K562 (cell line): ENCODE measurements at regions not wholly inside any gene's neighbourhood (a gene's known extent, or its start where the extent isn't known, plus 50 kb on each side); places are given as distances from the start of the nearest gene placed in this dataset.
A peak's percentile ranks its signal among the peaks of the same experiment; 100 is the strongest.

Experiments
- ATAC-seq: fragments of 200-7000 bp; cut with Tn5 transposase; 3 replicates; pipeline ENCODE4 v1.9.1; 2020; ENCODE audit warnings: moderate library complexity
- BruUV-seq: library from RNA; stranded (reverse); fragments of 400-500 nt; replicated peaks from 2 replicates; lab custom pipeline; 2021; lab: Mats Ljungman, UMichigan
- CTCF ChIA-PET: fragments of 300-600 bp; formaldehyde crosslinking; extraction: SDS; loops from one replicate; lab custom pipeline; 2021; ENCODE audit warnings: low intra/inter-chr PET ratio; lab: Yijun Ruan, JAX
- POLR2A ChIA-PET: fragments of 300-600, 350-650 bp; sonication (Branson Sonifier 250); formaldehyde crosslinking; extraction: SDS; loops from one replicate; lab custom pipeline; 2021; ENCODE audit warnings: antibody characterized with exemption, inconsistent platforms; lab: Yijun Ruan, JAX
- DNase-seq, 4 experiments: peaks; one replicate each; pipeline versions ENCODE4 v3.0.0 to v3.0.0-alpha.2; 2011 to 2018; ENCODE audit warnings: low spot score in 3 of 4, mixed read lengths in 3 of 4; ENCODE audit errors: extremely low read depth in 1 of 4
- FAIRE-seq: peaks from 2 replicates; lab custom pipeline; 2011; peaks lifted over from hg19 to GRCh38; lab: Jason Lieb, UNC
- H2AFZ ChIP-seq: 2 replicates; pipeline ENCODE4 v1.6.0; 2011; ENCODE audit warnings: low read depth, low read length, control low read depth, inconsistent platforms
- H3K27ac ChIP-seq: fragments of 200-600 bp; 3 replicates; pipeline ENCODE4 v1.8.0; 2011; ENCODE audit warnings: low read depth, mild to moderate bottlenecking, control low read depth, inconsistent platforms, low read length, moderate library complexity, mixed read lengths; ENCODE audit errors: extremely low read depth
- H3K27me3 ChIP-seq, 2 experiments: fragments of 300-600 bp in 1 of 2; 2 replicates in 1 of 2; 3 replicates in 1 of 2; pipeline versions ENCODE4 v1.6.0 to v1.8.0; 2011; ENCODE audit warnings: inconsistent platforms in 2 of 2, low read length in 2 of 2, mild to moderate bottlenecking in 1 of 2, mixed read lengths in 1 of 2, moderate library complexity in 1 of 2; ENCODE audit not compliant: control insufficient read depth in 2 of 2, insufficient read depth in 2 of 2
- H3K36me3 ChIP-seq: fragments of 300-600 bp; 3 replicates; pipeline ENCODE4 v1.8.0; 2011; ENCODE audit warnings: mild to moderate bottlenecking, low read length, inconsistent platforms; ENCODE audit not compliant: control insufficient read depth, insufficient read depth
- H3K4me1 ChIP-seq, 2 experiments: fragments of 200-600 bp in 1 of 2; replicated peaks in 1 of 2; 2 replicates in 1 of 2; 3 replicates in 1 of 2; pipeline versions ENCODE4 v1.5.1 to v1.8.0; 2011; ENCODE audit warnings: inconsistent platforms in 2 of 2, low read length in 2 of 2, mild to moderate bottlenecking in 1 of 2, mixed read lengths in 1 of 2, moderate library complexity in 1 of 2; ENCODE audit not compliant: control insufficient read depth in 2 of 2, insufficient read depth in 2 of 2
- H3K4me2 ChIP-seq: 2 replicates; pipeline ENCODE4 v1.6.1; 2011; ENCODE audit warnings: low read length, control low read depth, inconsistent platforms, mixed read lengths; ENCODE audit not compliant: insufficient read depth
- H3K4me3 ChIP-seq: fragments of 200-600 bp; sonication (generic), shearing (Covaris generic); 2 replicates; pipeline ENCODE4 v1.5.1; 2016; ENCODE audit warnings: control low read depth, inconsistent platforms
- H3K79me2 ChIP-seq: fragments of 200-600 bp; 3 replicates; pipeline ENCODE4 v1.8.0; 2011; ENCODE audit warnings: low read length, inconsistent platforms; ENCODE audit not compliant: control insufficient read depth, insufficient read depth
- H3K9ac ChIP-seq, 2 experiments: 2 replicates each; pipeline versions ENCODE4 v1.6.0 to v1.6.1; 2011; ENCODE audit warnings: low read depth in 2 of 2, low read length in 2 of 2, control low read depth in 1 of 2, inconsistent platforms in 1 of 2, mild to moderate bottlenecking in 1 of 2, mixed read lengths in 1 of 2; ENCODE audit not compliant: insufficient read depth in 1 of 2
- H3K9me1 ChIP-seq: one replicate; pipeline ENCODE4 v1.6.0; 2011; ENCODE audit warnings: inconsistent platforms, mild to moderate bottlenecking, low read length, moderate library complexity; ENCODE audit not compliant: control insufficient read depth, insufficient read depth
- H3K9me3 ChIP-seq: replicated peaks from 2 replicates; pipeline ENCODE4 v1.5.1; 2011; ENCODE audit warnings: low read depth, low read length, inconsistent platforms; ENCODE audit not compliant: control insufficient read depth, insufficient read depth
- H4K20me1 ChIP-seq: replicated peaks from 2 replicates; pipeline ENCODE4 v1.6.1; 2011; ENCODE audit warnings: low read length, inconsistent platforms, mixed read lengths; ENCODE audit not compliant: control insufficient read depth, insufficient read depth
- EHMT2 ChIP-seq: fragments of 450-650 bp; IDR thresholded peaks from 2 replicates; pipeline ENCODE4 v1.6.1; 2018; ENCODE audit warnings: antibody characterized with exemption
- RB1 ChIP-seq: fragments of 450-650 bp; IDR thresholded peaks from 2 replicates; pipeline ENCODE4 v1.6.1; 2017; ENCODE audit warnings: low read depth, mild to moderate bottlenecking
- WGBS: fragments of 100-300 bp; shearing (Covaris generic); methylation state at CpG from one replicate; pipeline ENCODE4 v1.1.6; 2016; ENCODE audit warnings: low coverage, mixed read lengths; ENCODE audit not compliant: insufficient coverage; ENCODE audit errors: missing lambda C conversion rate; 5-methylcytosine and 5-hydroxymethylcytosine counted together
- in situ Hi-C: fragments of 300-500 bp; cut with MboI; formaldehyde crosslinking; loops from 4 replicates; pipeline ENCODE4 v1.15.0; 2018; ENCODE audit warnings: inconsistent platforms, mixed read lengths
- intact Hi-C: fragments of 100-400 bp; cut with micrococcal nuclease; formaldehyde crosslinking; loops from 2 replicates; pipeline ENCODE4 v1.14.2; 2022
- TF ChIP-seq, protein P1 (sequence below): IDR thresholded peaks from 2 replicates; pipeline ENCODE4 v1.6.1; 2012; ENCODE audit warnings: low read depth, low read length, improper control_type of control experiment, borderline replicate concordance
- TF ChIP-seq, protein P2 (sequence below), 2 experiments: fragments of 450-650 bp in 1 of 2; sonication (generic) in 1 of 2; formaldehyde crosslinking in 1 of 2; IDR thresholded peaks; 2 replicates each; pipeline versions ENCODE4 v1.7.1 to v1.9.0; 2016 to 2022; ENCODE audit warnings: inconsistent platforms in 1 of 2, mild to moderate bottlenecking in 1 of 2, missing genetic modification reagents in 1 of 2

DNA sequence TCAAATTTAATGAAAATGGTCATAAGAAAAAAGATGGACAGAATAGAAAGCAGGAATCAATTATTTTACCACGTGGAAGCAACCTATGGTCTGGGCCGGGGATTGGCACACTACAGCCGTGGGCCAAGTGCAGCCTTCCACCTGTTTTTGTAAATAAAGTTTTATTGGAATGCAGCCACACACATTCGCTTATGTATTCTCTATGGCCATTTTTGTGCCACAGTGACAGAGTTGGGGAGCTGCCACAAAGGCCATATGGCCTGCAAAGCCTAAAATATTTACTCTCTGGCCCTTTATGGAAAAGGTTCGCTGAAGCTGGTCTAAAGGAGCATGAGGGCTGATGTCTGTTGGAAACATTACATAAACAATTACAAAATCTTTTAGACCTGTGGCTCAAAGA is 144.8 kb downstream of the TMCO5A start:
- Histone ChIP-seq H3K4me1 (no peaks in the 10 kb centered on the region), H3K9me3 (no peaks in the 10 kb centered on the region), H3K27me3 (peaks cover 10 to 11% of the 10 kb centered on the region in 2 experiments; a peak in 3 of 5 replicates), H3K27ac (no peak overlapping the region), H2AFZ (no peak overlapping the region), H3K9me1 (no peaks in the 10 kb centered on the region), H3K4me3 (no peak overlapping the region), H4K20me1 (no peaks in the 10 kb centered on the region), H3K4me2 (no peak overlapping the region), H3K79me2 (no peaks in the 10 kb centered on the region), H3K36me3 (no peaks in the 10 kb centered on the region), H3K9ac (no peak overlapping the region)
- DNase-seq, result no peak
- ChIA-PET POLR2A (no interaction called here), CTCF (no interaction called here)
- no peak for FAIRE-seq
- WGBS, result 0% methylated on average over 5 of the region's 5 CpGs
- TF ChIP-seq EHMT2 (no peak), RB1 (no peak)
- TF ChIP-seq, protein P1, sequence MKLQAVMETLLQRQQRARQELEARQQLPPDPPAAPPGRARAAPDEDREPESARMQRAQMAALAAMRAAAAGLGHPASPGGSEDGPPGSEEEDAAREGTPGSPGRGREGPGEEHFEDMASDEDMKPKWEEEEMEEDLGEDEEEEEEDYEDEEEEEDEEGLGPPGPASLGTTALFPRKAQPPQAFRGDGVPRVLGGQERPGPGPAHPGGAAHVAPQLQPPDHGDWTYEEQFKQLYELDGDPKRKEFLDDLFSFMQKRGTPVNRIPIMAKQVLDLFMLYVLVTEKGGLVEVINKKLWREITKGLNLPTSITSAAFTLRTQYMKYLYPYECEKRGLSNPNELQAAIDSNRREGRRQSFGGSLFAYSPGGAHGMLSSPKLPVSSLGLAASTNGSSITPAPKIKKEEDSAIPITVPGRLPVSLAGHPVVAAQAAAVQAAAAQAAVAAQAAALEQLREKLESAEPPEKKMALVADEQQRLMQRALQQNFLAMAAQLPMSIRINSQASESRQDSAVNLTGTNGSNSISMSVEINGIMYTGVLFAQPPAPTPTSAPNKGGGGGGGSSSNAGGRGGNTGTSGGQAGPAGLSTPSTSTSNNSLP, result no peak
- TF ChIP-seq, protein P2, sequence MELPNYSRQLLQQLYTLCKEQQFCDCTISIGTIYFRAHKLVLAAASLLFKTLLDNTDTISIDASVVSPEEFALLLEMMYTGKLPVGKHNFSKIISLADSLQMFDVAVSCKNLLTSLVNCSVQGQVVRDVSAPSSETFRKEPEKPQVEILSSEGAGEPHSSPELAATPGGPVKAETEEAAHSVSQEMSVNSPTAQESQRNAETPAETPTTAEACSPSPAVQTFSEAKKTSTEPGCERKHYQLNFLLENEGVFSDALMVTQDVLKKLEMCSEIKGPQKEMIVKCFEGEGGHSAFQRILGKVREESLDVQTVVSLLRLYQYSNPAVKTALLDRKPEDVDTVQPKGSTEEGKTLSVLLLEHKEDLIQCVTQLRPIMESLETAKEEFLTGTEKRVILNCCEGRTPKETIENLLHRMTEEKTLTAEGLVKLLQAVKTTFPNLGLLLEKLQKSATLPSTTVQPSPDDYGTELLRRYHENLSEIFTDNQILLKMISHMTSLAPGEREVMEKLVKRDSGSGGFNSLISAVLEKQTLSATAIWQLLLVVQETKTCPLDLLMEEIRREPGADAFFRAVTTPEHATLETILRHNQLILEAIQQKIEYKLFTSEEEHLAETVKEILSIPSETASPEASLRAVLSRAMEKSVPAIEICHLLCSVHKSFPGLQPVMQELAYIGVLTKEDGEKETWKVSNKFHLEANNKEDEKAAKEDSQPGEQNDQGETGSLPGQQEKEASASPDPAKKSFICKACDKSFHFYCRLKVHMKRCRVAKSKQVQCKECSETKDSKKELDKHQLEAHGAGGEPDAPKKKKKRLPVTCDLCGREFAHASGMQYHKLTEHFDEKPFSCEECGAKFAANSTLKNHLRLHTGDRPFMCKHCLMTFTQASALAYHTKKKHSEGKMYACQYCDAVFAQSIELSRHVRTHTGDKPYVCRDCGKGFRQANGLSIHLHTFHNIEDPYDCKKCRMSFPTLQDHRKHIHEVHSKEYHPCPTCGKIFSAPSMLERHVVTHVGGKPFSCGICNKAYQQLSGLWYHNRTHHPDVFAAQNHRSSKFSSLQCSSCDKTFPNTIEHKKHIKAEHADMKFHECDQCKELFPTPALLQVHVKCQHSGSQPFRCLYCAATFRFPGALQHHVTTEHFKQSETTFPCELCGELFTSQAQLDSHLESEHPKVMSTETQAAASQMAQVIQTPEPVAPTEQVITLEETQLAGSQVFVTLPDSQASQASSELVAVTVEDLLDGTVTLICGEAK (IDR thresholded peaks at IDR 0.05), result peak; percentile 90
- TF ChIP-seq, protein P2 (CRISPR knock-in tag; IDR thresholded peaks at IDR 0.05), result no peak
- in situ Hi-C loops, result no loop called here
- intact Hi-C loops, result loop anchor here (10.0 kb wide), 1 partner anchor 276 kb away; no protein-coding TSS in a partner anchor
- BruUV-seq, result no TSS peak
- ATAC-seq, result no peak
